ENCODE measurements at regions not wholly inside any gene's neighbourhood (a gene's known extent, or its start where the extent isn't known, plus 50 kb on each side); places are given as distances from the start of the nearest gene placed in this dataset.

DNA sequence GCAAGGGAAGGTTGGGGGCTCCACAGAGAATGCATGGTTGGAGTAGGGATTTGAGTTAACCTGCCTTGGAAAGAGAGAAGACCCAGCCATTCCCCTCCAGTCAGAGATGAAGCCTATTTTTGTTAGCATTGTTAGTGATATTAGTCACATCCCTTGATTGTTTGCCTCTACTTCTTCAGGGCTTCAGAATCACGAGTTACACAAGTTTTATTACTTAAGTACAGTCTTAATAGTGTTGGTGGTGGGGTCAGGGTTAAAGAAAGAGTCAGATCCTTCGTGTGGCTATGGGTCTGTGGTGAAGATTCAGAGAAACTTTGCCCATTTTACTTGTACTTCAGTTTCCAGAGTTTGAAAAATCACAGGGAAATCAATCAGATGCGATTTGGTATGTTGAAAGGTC is 363.1 kb downstream of the LRIG3 start:
- no peak for DNase-seq (ENCODE audit: low read depth in 1 of 2, low spot score in 1 of 2)
- H3K27ac ChIP-seq (replicated peaks) = no peak overlapping the region
- H3K27me3 ChIP-seq (ENCODE audit: insufficient read depth, poor library complexity, severe bottlenecking) = no peaks in the 10 kb centered on the region
- TF ChIP-seq GABPA (IDR thresholded peaks at IDR 0.05; ENCODE audit: low read depth) = no peak
- no peak for TF ChIP-seq SPI1 (IDR thresholded peaks at IDR 0.05; ENCODE audit: borderline replicate concordance, low read depth)
- TF ChIP-seq, protein P1, sequence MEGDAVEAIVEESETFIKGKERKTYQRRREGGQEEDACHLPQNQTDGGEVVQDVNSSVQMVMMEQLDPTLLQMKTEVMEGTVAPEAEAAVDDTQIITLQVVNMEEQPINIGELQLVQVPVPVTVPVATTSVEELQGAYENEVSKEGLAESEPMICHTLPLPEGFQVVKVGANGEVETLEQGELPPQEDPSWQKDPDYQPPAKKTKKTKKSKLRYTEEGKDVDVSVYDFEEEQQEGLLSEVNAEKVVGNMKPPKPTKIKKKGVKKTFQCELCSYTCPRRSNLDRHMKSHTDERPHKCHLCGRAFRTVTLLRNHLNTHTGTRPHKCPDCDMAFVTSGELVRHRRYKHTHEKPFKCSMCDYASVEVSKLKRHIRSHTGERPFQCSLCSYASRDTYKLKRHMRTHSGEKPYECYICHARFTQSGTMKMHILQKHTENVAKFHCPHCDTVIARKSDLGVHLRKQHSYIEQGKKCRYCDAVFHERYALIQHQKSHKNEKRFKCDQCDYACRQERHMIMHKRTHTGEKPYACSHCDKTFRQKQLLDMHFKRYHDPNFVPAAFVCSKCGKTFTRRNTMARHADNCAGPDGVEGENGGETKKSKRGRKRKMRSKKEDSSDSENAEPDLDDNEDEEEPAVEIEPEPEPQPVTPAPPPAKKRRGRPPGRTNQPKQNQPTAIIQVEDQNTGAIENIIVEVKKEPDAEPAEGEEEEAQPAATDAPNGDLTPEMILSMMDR (IDR thresholded peaks at IDR 0.05; ENCODE audit: insufficient read depth, low read length) = no peak
- TF ChIP-seq, protein P2, sequence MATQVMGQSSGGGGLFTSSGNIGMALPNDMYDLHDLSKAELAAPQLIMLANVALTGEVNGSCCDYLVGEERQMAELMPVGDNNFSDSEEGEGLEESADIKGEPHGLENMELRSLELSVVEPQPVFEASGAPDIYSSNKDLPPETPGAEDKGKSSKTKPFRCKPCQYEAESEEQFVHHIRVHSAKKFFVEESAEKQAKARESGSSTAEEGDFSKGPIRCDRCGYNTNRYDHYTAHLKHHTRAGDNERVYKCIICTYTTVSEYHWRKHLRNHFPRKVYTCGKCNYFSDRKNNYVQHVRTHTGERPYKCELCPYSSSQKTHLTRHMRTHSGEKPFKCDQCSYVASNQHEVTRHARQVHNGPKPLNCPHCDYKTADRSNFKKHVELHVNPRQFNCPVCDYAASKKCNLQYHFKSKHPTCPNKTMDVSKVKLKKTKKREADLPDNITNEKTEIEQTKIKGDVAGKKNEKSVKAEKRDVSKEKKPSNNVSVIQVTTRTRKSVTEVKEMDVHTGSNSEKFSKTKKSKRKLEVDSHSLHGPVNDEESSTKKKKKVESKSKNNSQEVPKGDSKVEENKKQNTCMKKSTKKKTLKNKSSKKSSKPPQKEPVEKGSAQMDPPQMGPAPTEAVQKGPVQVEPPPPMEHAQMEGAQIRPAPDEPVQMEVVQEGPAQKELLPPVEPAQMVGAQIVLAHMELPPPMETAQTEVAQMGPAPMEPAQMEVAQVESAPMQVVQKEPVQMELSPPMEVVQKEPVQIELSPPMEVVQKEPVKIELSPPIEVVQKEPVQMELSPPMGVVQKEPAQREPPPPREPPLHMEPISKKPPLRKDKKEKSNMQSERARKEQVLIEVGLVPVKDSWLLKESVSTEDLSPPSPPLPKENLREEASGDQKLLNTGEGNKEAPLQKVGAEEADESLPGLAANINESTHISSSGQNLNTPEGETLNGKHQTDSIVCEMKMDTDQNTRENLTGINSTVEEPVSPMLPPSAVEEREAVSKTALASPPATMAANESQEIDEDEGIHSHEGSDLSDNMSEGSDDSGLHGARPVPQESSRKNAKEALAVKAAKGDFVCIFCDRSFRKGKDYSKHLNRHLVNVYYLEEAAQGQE (IDR thresholded peaks at IDR 0.05; ENCODE audit: insufficient replicate concordance, low read depth) = no peak
- TF ChIP-seq POLR2AphosphoS5 (IDR thresholded peaks at IDR 0.05; ENCODE audit: low read depth) = no peak
- no peak overlapping the region for H3K4me3 ChIP-seq (replicated peaks; ENCODE audit: insufficient read depth, low read length)

- no peak overlapping the region for H3K27ac ChIP-seq (replicated peaks)
- DNase-seq (ENCODE audit: low read depth in 1 of 2, low spot score in 1 of 2) = no peak
- H3K27me3 ChIP-seq (ENCODE audit: insufficient read depth, poor library complexity, severe bottlenecking) = no peaks in the 10 kb centered on the region
- TF ChIP-seq POLR2AphosphoS5 (IDR thresholded peaks at IDR 0.05; ENCODE audit: low read depth) = no peak
- TF ChIP-seq, protein P2 (IDR thresholded peaks at IDR 0.05; ENCODE audit: insufficient replicate concordance, low read depth) = no peak
- TF ChIP-seq SPI1 (IDR thresholded peaks at IDR 0.05; ENCODE audit: borderline replicate concordance, low read depth) = no peak
- TF ChIP-seq GABPA (IDR thresholded peaks at IDR 0.05; ENCODE audit: low read depth) = no peak
- TF ChIP-seq, protein P1 (IDR thresholded peaks at IDR 0.05; ENCODE audit: insufficient read depth, low read length) = no peak
- H3K4me3 ChIP-seq (replicated peaks; ENCODE audit: insufficient read depth, low read length) = no peak overlapping the region
These were observed 362.6 kb downstream of the LRIG3 start for GRCh38 chr12:58557661-58558060.

DNA sequence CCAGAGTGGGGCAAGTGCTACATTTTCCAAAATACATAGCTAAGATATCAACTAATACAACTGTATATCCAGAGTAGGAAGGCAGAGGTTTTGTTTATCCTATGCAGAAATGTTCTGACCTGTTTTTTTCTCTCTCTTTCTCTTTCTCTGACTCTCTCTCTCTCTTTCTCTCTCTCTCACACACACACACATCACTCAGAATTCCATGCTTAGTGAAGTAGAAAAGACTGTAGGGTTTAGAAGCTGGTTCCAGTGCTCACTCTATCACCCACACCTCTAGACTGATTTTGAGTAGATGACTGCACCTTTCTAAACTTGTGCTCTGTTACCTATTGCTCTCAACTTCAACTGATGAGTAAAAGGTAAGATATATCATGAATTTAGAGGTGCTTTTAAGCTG is 356.7 kb downstream of the LRIG3 start:
- H3K4me3 ChIP-seq (replicated peaks; ENCODE audit: insufficient read depth, low read length) = no peak overlapping the region
- H3K27ac ChIP-seq (replicated peaks) = no peak overlapping the region
- no peak for DNase-seq (ENCODE audit: low read depth in 1 of 2, low spot score in 1 of 2)
- no peaks in the 10 kb centered on the region for H3K27me3 ChIP-seq (ENCODE audit: insufficient read depth, poor library complexity, severe bottlenecking)
- TF ChIP-seq POLR2AphosphoS5 (IDR thresholded peaks at IDR 0.05; ENCODE audit: low read depth) (no peak), GABPA (IDR thresholded peaks at IDR 0.05; ENCODE audit: low read depth) (no peak), SPI1 (IDR thresholded peaks at IDR 0.05; ENCODE audit: borderline replicate concordance, low read depth) (no peak)
- TF ChIP-seq, protein P1 (IDR thresholded peaks at IDR 0.05; ENCODE audit: insufficient read depth, low read length) = no peak
- TF ChIP-seq, protein P2 (IDR thresholded peaks at IDR 0.05; ENCODE audit: insufficient replicate concordance, low read depth) = no peak

Data from HL-60 (cell line).